ENCODE measurements at regions not wholly inside any gene's neighbourhood (a gene's known extent, or its start where the extent isn't known, plus 50 kb on each side); places are given as distances from the start of the nearest gene placed in this dataset.

DNA sequence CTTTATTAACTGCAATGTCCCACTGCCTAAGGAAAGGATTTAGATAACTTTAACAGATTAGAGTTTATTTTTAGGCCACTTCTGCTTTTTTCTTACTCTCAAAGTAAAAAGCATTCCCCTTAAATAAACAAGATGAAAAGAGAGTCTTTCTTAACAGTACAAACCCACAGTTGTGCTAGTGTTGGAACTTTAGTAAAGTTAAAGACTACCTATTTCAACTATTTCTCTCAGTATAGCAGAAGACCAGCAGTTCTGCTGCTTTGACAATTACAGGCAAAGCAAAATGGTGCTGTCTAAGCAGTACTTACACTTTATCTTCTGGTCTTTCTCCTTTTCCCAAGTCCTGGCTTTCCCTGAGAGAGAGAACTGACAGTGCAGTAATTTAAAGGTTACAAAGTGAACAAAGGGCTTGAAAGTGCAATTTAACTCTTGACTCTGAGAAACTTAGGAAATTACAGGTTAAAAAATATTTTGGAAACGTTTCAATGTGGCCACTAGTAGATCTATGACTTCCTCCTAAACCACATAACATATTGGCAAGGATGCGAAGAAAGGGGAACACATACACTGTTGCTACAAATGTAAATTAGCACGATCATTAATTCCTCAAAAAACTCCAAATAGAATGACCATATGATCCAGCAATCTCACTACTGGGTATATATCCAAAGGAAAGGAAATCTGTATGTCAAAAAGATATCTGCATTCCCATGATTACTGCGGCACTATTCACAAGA is 135.4 kb upstream of the POGK start:
- WGBS (ENCODE audit: insufficient coverage, insufficient read length), result no CpG with 5 or more reads among the region's 4 CpGs
- Histone ChIP-seq H3K27ac (ENCODE audit: low read length) (no peak overlapping the region), H3K4me3 (ENCODE audit: low read length) (no peak overlapping the region)

DNA sequence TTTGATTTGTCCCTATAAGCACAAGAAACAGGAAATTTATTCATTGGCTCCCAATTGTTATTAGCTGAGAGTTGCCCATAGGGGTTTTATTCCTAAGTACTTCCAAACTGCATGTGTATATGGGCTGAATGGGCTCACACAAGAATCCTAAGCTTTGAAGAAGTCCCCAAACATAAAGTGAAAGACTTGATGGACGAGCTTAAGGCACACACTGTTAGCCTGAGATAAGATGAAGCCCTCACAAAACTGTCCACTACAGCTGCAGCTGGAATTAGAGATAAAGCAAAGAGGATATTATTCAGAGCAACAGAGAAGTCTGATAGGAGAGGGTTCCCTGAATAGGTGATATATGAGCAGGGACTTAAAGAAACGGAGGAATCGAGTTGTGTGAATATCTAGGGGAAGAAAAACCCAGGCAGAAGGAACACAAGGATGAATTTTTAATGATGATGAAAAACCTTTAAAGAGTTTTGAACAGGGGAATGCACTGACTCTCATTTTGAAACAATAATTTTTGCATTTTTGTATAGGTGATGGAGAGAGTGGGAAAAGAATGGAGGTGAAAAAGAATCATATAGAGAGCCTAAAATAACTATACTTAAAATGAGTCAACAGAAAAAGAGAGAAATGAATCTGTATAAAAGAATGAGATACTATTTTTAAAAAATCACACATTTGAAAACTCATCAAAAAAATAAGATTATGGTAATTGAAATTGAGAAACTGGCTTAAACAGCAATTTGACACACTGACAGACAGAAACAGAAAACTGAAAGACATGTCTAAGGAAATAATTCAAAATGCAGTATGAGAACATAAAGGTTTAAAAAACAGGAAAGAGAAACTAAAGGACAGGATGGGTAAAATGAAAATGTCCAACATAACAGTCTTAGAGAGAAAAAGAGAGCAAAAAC is 133.6 kb upstream of the POGK start:
- H3K36me3 ChIP-seq (ENCODE audit: control insufficient read depth, insufficient read depth, low read length), result no peaks in the 10 kb centered on the region
- no peak overlapping the region for H3K27ac ChIP-seq (ENCODE audit: low read length)
- no peak overlapping the region for H3K4me3 ChIP-seq (ENCODE audit: low read length)
- no peak for DNase-seq (ENCODE audit: low read depth, low spot score)
- no peaks in the 10 kb centered on the region for H3K9me3 ChIP-seq (ENCODE audit: control insufficient read depth, insufficient read depth, low read length)
- no peaks in the 10 kb centered on the region for H3K4me1 ChIP-seq (ENCODE audit: control insufficient read depth, insufficient read depth, low read length)
- no CpG with 5 or more reads among the region's 3 CpGs for WGBS (ENCODE audit: insufficient coverage, insufficient read length)
- no peaks in the 10 kb centered on the region for H3K27me3 ChIP-seq (ENCODE audit: control insufficient read depth, insufficient read depth, low read length)

More for the DNA sequence above, 135.4 kb upstream of the POGK start:
- no peak for DNase-seq (ENCODE audit: low read depth, low spot score)
- Histone ChIP-seq H3K9me3 (ENCODE audit: control insufficient read depth, insufficient read depth, low read length) (no peaks in the 10 kb centered on the region), H3K4me1 (ENCODE audit: control insufficient read depth, insufficient read depth, low read length) (no peaks in the 10 kb centered on the region), H3K27me3 (ENCODE audit: control insufficient read depth, insufficient read depth, low read length) (no peaks in the 10 kb centered on the region), H3K36me3 (ENCODE audit: control insufficient read depth, insufficient read depth, low read length) (no peaks in the 10 kb centered on the region)

DNA sequence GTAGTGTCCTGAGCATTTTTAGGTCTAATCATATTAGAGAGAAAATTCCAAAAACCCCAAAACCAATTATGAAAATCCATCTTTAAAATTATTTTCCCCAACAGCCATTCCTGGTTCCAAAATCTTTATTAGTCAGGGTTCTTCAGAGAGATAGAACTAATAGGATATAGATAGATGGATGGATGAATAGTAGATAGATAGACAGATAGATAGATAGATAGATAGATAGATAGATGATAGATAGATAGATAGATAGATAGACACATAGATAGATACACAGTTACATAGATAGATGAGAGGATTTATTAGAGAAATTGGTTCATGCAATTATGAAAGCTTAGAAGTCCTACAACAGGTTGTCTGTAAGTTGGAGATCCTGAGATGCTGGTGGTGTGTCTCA is 122.7 kb upstream of the POGK start:
- Histone ChIP-seq H3K36me3 (ENCODE audit: control insufficient read depth, insufficient read depth, low read length) (no peaks in the 10 kb centered on the region), H3K4me3 (ENCODE audit: low read length) (no peak overlapping the region), H3K27me3 (ENCODE audit: control insufficient read depth, insufficient read depth, low read length) (no peaks in the 10 kb centered on the region), H3K9me3 (ENCODE audit: control insufficient read depth, insufficient read depth, low read length) (no peaks in the 10 kb centered on the region), H3K4me1 (ENCODE audit: control insufficient read depth, insufficient read depth, low read length) (no peaks in the 10 kb centered on the region), H3K27ac (ENCODE audit: low read length) (no peak overlapping the region)
- DNase-seq (ENCODE audit: low read depth, low spot score), result no peak

DNA sequence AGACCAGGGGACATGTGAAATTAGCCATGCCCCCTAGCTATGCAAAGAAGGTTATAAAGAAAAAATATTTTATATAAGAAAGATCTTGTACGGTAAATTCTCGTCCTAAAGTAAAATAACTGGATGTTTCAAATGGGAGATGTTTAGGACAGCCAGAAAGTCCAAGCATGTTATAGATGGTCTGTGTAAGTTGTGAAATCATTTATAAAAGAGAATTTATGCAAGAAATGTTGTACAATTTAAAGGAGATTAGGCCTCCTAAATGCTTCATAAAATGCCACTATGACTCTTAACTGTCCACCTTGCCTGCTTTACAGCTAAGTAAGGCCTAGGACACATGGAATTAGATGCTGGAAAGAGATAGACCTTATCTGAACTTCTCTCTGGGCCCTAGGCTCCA is 118.1 kb upstream of the POGK start:
- no peaks in the 10 kb centered on the region for H3K9me3 ChIP-seq (ENCODE audit: control insufficient read depth, insufficient read depth, low read length)
- no peak for DNase-seq (ENCODE audit: low read depth, low spot score)
- WGBS (ENCODE audit: insufficient coverage, insufficient read length), result 100% methylated on average over 2 of the region's 2 CpGs

DNA sequence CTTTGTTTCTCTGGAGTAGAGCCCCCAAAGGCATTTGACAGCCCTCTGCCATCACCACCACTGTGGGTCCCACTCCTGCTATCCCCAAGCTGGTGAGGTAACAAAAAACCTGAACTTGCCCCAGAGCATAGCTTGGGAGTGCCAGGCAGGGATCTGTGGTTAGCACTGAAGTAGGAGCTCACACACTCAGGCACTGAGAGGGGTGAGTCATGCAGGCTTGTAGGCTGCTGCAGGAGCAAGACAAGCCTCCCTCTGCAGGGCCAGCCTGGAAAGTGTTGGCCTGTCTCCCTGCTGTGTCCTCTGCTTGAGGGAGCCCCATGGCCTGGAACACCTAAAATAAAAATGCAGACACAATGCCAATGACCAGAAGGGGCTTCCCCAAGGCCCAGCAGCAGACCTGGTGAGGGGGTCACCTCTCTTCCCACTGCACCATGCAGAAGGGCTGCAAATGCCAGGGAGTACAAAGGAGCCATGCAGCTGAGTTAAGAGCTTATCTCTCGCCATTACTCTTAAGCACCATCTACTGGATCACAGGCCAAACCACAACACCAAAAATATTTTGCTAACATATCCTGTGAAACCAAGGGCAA is 108.9 kb upstream of the POGK start:
- H3K36me3 ChIP-seq (ENCODE audit: control insufficient read depth, insufficient read depth, low read length), result no peaks in the 10 kb centered on the region
- H3K9me3 ChIP-seq (ENCODE audit: control insufficient read depth, insufficient read depth, low read length), result no peaks in the 10 kb centered on the region
- no peak for DNase-seq (ENCODE audit: low read depth, low spot score)
- no CpG with 5 or more reads among the region's 1 CpG for WGBS (ENCODE audit: insufficient coverage, insufficient read length)
- no peak overlapping the region for H3K4me3 ChIP-seq (ENCODE audit: low read length)
- H3K27me3 ChIP-seq (ENCODE audit: control insufficient read depth, insufficient read depth, low read length), result no peaks in the 10 kb centered on the region
- no peak overlapping the region for H3K27ac ChIP-seq (ENCODE audit: low read length)
- no peaks in the 10 kb centered on the region for H3K4me1 ChIP-seq (ENCODE audit: control insufficient read depth, insufficient read depth, low read length)

More for the DNA sequence above, 118.1 kb upstream of the POGK start:
- Histone ChIP-seq H3K4me1 (ENCODE audit: control insufficient read depth, insufficient read depth, low read length) (no peaks in the 10 kb centered on the region), H3K36me3 (ENCODE audit: control insufficient read depth, insufficient read depth, low read length) (no peaks in the 10 kb centered on the region), H3K27ac (ENCODE audit: low read length) (no peak overlapping the region), H3K4me3 (ENCODE audit: low read length) (no peak overlapping the region), H3K27me3 (ENCODE audit: control insufficient read depth, insufficient read depth, low read length) (no peaks in the 10 kb centered on the region)

DNA sequence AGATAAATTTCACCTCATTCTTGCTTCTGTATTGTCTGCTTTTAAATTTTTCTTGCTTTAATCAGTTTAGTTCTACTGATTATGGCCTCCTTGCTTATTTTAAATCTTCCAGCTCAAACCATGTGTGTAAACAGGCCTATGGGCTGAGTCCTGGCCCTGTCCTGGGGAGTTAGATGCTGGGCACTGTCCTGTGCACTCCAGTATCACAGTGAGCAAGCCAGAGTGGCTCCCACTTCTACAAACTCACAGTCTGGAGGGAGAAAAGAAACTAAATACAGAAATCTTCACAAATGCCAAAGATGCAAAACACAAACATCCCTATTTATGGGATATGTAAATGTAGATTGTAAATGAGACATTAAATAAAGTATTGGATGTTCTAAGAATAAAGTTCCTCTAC is 101.1 kb upstream of the POGK start:
- DNase-seq (ENCODE audit: low read depth, low spot score), result no peak
- H3K9me3 ChIP-seq (ENCODE audit: control insufficient read depth, insufficient read depth, low read length), result no peaks in the 10 kb centered on the region
- H3K4me1 ChIP-seq (ENCODE audit: control insufficient read depth, insufficient read depth, low read length), result no peaks in the 10 kb centered on the region; the same call in 1 of the 2 replicates
- H3K27me3 ChIP-seq (ENCODE audit: control insufficient read depth, insufficient read depth, low read length), result no peaks in the 10 kb centered on the region
- H3K4me3 ChIP-seq (ENCODE audit: low read length), result no peak overlapping the region
- no peak overlapping the region for H3K27ac ChIP-seq (ENCODE audit: low read length)
- H3K36me3 ChIP-seq (ENCODE audit: control insufficient read depth, insufficient read depth, low read length), result no peaks in the 10 kb centered on the region

DNA sequence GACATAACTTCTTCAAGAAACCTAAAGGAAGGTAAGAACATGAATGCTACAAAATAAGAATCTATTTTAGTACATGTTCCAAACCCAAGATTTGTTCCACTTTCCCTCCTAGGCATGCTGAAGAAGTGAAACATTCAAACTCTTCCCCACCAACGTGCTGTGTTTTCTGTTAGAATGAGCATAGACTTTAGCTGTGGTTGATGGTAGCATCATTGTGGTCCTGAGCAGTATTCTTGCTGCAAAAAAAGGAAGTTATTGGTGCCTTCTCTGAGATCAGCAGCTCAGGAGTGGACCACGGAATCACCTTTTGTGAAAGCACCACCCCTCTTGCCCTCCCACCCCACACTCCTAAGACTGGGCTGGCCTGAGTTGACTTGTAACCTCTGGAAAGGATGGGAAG is 100.4 kb upstream of the POGK start:
- no CpG with 5 or more reads among the region's 2 CpGs for WGBS (ENCODE audit: insufficient coverage, insufficient read length)

DNA sequence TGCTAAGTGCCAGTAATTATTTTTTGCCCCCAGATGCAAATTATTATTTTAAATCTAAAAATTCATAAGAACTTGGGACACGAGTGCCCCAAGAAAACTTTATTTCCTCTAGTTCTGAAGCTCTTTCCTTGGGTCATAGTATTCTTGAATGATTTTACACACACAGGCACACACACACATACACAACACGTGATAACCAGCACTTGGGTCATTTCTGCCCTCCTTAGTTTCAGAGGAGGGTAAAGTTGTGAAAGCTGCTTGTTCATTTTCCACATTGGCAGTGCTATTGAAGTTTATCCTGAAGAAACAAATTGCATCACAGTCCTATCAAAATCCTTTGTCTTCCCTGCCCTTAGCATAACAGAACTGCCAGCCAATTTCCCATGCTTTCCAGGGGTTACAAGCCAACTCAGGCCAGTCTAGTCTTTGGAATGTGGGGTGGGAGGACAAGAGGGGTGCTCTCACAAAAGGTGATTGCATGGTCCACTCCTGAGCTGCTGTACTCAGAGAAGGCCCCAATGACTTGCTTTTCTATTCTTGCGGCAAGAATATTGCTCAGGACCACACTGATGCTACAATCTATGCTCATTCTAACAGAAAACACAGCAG is 98.5 kb upstream of the POGK start:
- no peak for DNase-seq (ENCODE audit: low read depth, low spot score)
- Histone ChIP-seq H3K27ac (ENCODE audit: low read length) (no peak overlapping the region), H3K4me3 (ENCODE audit: low read length) (no peak overlapping the region), H3K4me1 (ENCODE audit: control insufficient read depth, insufficient read depth, low read length) (no peaks in the 10 kb centered on the region; the same call in 1 of the 2 replicates), H3K27me3 (ENCODE audit: control insufficient read depth, insufficient read depth, low read length) (no peaks in the 10 kb centered on the region), H3K36me3 (ENCODE audit: control insufficient read depth, insufficient read depth, low read length) (no peaks in the 10 kb centered on the region), H3K9me3 (ENCODE audit: control insufficient read depth, insufficient read depth, low read length) (no peaks in the 10 kb centered on the region)
- WGBS (ENCODE audit: insufficient coverage, insufficient read length), result no CpG with 5 or more reads among the region's 3 CpGs

More for the DNA sequence above, 100.4 kb upstream of the POGK start:
- no peaks in the 10 kb centered on the region; the same call in 1 of the 2 replicates for H3K4me1 ChIP-seq (ENCODE audit: control insufficient read depth, insufficient read depth, low read length)
- H3K4me3 ChIP-seq (ENCODE audit: low read length), result no peak overlapping the region
- DNase-seq (ENCODE audit: low read depth, low spot score), result no peak
- H3K9me3 ChIP-seq (ENCODE audit: control insufficient read depth, insufficient read depth, low read length), result no peaks in the 10 kb centered on the region
- no peaks in the 10 kb centered on the region for H3K36me3 ChIP-seq (ENCODE audit: control insufficient read depth, insufficient read depth, low read length)
- no peaks in the 10 kb centered on the region for H3K27me3 ChIP-seq (ENCODE audit: control insufficient read depth, insufficient read depth, low read length)
- no peak overlapping the region for H3K27ac ChIP-seq (ENCODE audit: low read length)

DNA sequence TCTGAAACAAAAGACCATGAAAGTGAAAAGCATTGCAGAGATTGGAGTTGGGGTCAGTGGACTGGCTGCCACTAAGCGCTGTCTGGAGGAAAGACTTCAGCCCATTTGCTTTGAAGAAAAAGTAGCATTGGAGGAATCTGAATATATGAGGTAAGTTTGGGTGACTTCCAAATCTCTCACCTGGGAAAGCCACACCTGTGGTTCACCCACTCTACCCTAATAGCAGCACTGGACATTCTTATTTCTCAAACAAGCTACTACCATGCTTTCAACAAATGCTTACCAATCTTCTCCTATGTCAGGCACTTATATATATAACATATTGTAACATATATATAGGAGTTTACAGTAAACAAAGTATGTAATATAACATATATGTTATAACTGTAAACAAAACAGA is 76.0 kb upstream of the POGK start:
- no peak for DNase-seq (ENCODE audit: low read depth, low spot score)
- no peak overlapping the region for H3K4me3 ChIP-seq (ENCODE audit: low read length)
- H3K27ac ChIP-seq (ENCODE audit: low read length), result no peak overlapping the region
- WGBS (ENCODE audit: insufficient coverage, insufficient read length), result no CpG with 5 or more reads among the region's 1 CpG
- no peaks in the 10 kb centered on the region for H3K27me3 ChIP-seq (ENCODE audit: control insufficient read depth, insufficient read depth, low read length)
- no peaks in the 10 kb centered on the region for H3K9me3 ChIP-seq (ENCODE audit: control insufficient read depth, insufficient read depth, low read length)
- no peaks in the 10 kb centered on the region for H3K36me3 ChIP-seq (ENCODE audit: control insufficient read depth, insufficient read depth, low read length)
- no peaks in the 10 kb centered on the region for H3K4me1 ChIP-seq (ENCODE audit: control insufficient read depth, insufficient read depth, low read length)

DNA sequence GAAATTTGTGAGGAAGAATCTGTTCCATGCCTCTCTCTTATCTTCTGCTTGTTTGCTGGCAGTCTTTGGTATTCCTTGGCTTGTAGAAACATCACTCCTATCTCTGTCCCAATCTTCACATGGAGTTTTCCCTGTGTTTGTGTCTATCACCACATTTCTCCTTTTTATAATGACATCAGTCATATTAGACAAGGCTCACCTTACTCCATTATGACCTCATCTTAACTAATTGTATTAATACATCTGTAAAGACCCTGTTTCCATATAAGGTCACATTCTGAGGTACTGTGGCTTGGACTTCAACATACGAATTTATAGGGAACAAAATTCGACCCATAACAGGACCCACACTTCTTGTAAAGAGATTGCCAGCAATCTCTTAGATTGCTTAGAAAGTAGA is 72.3 kb upstream of the POGK start:
- H3K27ac ChIP-seq (ENCODE audit: low read length), result no peak overlapping the region
- H3K36me3 ChIP-seq (ENCODE audit: control insufficient read depth, insufficient read depth, low read length), result no peaks in the 10 kb centered on the region
- H3K9me3 ChIP-seq (ENCODE audit: control insufficient read depth, insufficient read depth, low read length), result no peaks in the 10 kb centered on the region
- H3K4me3 ChIP-seq (ENCODE audit: low read length), result no peak overlapping the region
- no peaks in the 10 kb centered on the region for H3K27me3 ChIP-seq (ENCODE audit: control insufficient read depth, insufficient read depth, low read length)
- H3K4me1 ChIP-seq (ENCODE audit: control insufficient read depth, insufficient read depth, low read length), result no peaks in the 10 kb centered on the region
- no CpG with 5 or more reads among the region's 2 CpGs for WGBS (ENCODE audit: insufficient coverage, insufficient read length)
- DNase-seq (ENCODE audit: low read depth, low spot score), result no peak
